SK-N-SH (cell line): ENCODE measurements at regions not wholly inside any gene's neighbourhood (a gene's known extent, or its start where the extent isn't known, plus 50 kb on each side); places are given as distances from the start of the nearest gene placed in this dataset.

Experiments
- CTCF ChIA-PET: fragments of 300-600, 350-600 bp; formaldehyde crosslinking; extraction: SDS; loops from one replicate; lab custom pipeline; 2021; lab: Yijun Ruan, JAX
- POLR2A ChIA-PET: fragments of 350-600 bp; sonication (Branson Sonifier 250); formaldehyde crosslinking; extraction: SDS; loops from one replicate; lab custom pipeline; 2020; ENCODE audit warnings: antibody characterized with exemption, inconsistent platforms; lab: Yijun Ruan, JAX
- DNase-seq: peaks from one replicate; pipeline ENCODE4 v3.0.0; 2012
- H2AFZ ChIP-seq: fragments of 200-600 bp; sonication (generic); 2 replicates; pipeline ENCODE4 v1.8.1; 2016; ENCODE audit warnings: antibody characterized with exemption, mild to moderate bottlenecking, low read depth
- H3F3A ChIP-seq: fragments of 200-600 bp; sonication (generic); replicated peaks from 2 replicates; pipeline ENCODE3; 2016; ENCODE audit warnings: antibody characterized with exemption, mild to moderate bottlenecking; ENCODE audit not compliant: insufficient read depth
- H3K27ac ChIP-seq, 2 experiments: fragments of 200-500 bp in 1 of 2; fragments of 200-600 bp in 1 of 2; sonication (Bioruptor generic) in 1 of 2; sonication (generic), shearing (Covaris generic) in 1 of 2; 2 replicates each; pipeline versions ENCODE4 v1.5.1 to v1.6.1; 2014 to 2016; ENCODE audit warnings: low read depth in 2 of 2, inconsistent platforms in 1 of 2, low read length in 1 of 2, mild to moderate bottlenecking in 1 of 2, mixed read lengths in 1 of 2
- H3K27me3 ChIP-seq: fragments of 200-600 bp; sonication (generic), shearing (Covaris generic); 2 replicates; pipeline ENCODE4 v1.6.1; 2016; ENCODE audit warnings: mixed run types; ENCODE audit not compliant: insufficient read depth
- H3K36me3 ChIP-seq, 2 experiments: fragments of 200-500 bp in 1 of 2; fragments of 200-600 bp in 1 of 2; sonication (Bioruptor generic) in 1 of 2; sonication (generic) in 1 of 2; replicated peaks in 1 of 2; 2 replicates each; pipeline versions ENCODE3 to v1.5.1; 2014 to 2016; ENCODE audit warnings: low read length in 1 of 2, mild to moderate bottlenecking in 1 of 2; ENCODE audit not compliant: insufficient read depth in 2 of 2, control insufficient read depth in 1 of 2
- H3K4me1 ChIP-seq, 2 experiments: fragments of 200-500 bp in 1 of 2; fragments of 200-600 bp in 1 of 2; sonication (Bioruptor generic) in 1 of 2; sonication (generic), shearing (Covaris generic) in 1 of 2; 2 replicates each; pipeline versions ENCODE4 v1.5.1 to v1.6.1; 2014 to 2016; ENCODE audit warnings: low read depth in 1 of 2, low read length in 1 of 2, mixed run types in 1 of 2; ENCODE audit not compliant: insufficient read depth in 2 of 2, control insufficient read depth in 1 of 2
- H3K4me2 ChIP-seq: fragments of 200-600 bp; sonication (generic), shearing (Covaris generic); 2 replicates; pipeline ENCODE4 v1.6.1; 2017; ENCODE audit warnings: mixed run types
- H3K4me3 ChIP-seq, 2 experiments: fragments of 200-500 bp in 1 of 2; fragments of 200-600 bp in 1 of 2; sonication (Bioruptor generic) in 1 of 2; sonication (generic), shearing (Covaris generic) in 1 of 2; 2 replicates each; pipeline versions ENCODE4 v1.5.1 to v1.8.1; 2014 to 2016; ENCODE audit warnings: low read depth in 2 of 2, inconsistent platforms in 1 of 2, low read length in 1 of 2, mild to moderate bottlenecking in 1 of 2, mixed read lengths in 1 of 2, moderate library complexity in 1 of 2
- H3K79me2 ChIP-seq: fragments of 200-600 bp; sonication (generic); 2 replicates; pipeline ENCODE4 v1.8.1; 2017; ENCODE audit warnings: mild to moderate bottlenecking; ENCODE audit not compliant: insufficient read depth
- H3K9ac ChIP-seq: fragments of 200-600 bp; sonication (generic); 2 replicates; pipeline ENCODE4 v1.6.1; 2017; ENCODE audit warnings: mixed run types
- H3K9me2 ChIP-seq: fragments of 200-600 bp; sonication (generic); 2 replicates; pipeline ENCODE4 v1.6.1; 2017; ENCODE audit warnings: mixed run types
- H3K9me3 ChIP-seq: fragments of 200-600 bp; sonication (generic); 2 replicates; pipeline ENCODE4 v1.6.1; 2017; ENCODE audit warnings: mixed run types, mild to moderate bottlenecking, moderate library complexity
- H4K20me1 ChIP-seq: fragments of 200-600 bp; sonication (generic); 2 replicates; pipeline ENCODE4 v1.6.1; 2017; ENCODE audit warnings: mild to moderate bottlenecking, mixed run types; ENCODE audit not compliant: insufficient read depth
- CHD2 ChIP-seq: fragments of 150-350 bp; IDR thresholded peaks from 2 replicates; pipeline ENCODE4 v1.6.1; 2018; ENCODE audit warnings: low read length; ENCODE audit not compliant: partially characterized antibody
- EP300 ChIP-seq, 2 experiments: IDR thresholded peaks; 2 replicates each; pipeline versions ENCODE4 v1.4.0 to v1.6.1; 2012; ENCODE audit warnings: borderline replicate concordance in 1 of 2, low read depth in 1 of 2, low read length in 1 of 2
- FOSL2 ChIP-seq: IDR thresholded peaks from 2 replicates; pipeline ENCODE4 v1.4.0; 2012; ENCODE audit warnings: low read depth, mild to moderate bottlenecking, moderate library complexity, borderline replicate concordance
- FOXJ3 ChIP-seq: sonication (generic); formaldehyde crosslinking; IDR thresholded peaks from 2 replicates; pipeline ENCODE4 v1.5.1; 2020; ENCODE audit warnings: mild to moderate bottlenecking, missing genetic modification reagents
- GABPA ChIP-seq: IDR thresholded peaks from 2 replicates; pipeline ENCODE4 v1.4.0; 2012; ENCODE audit warnings: low read depth, mild to moderate bottlenecking
- GATA2 ChIP-seq: sonication (generic); formaldehyde crosslinking; IDR thresholded peaks from 2 replicates; pipeline ENCODE4 v1.5.0; 2020; ENCODE audit warnings: mild to moderate bottlenecking, missing genetic modification reagents
- IRF3 ChIP-seq: fragments of 150-350 bp; IDR thresholded peaks from 2 replicates; pipeline ENCODE4 v1.6.1; 2016; ENCODE audit warnings: mild to moderate bottlenecking, low read depth, low read length
- JUND ChIP-seq: IDR thresholded peaks from 2 replicates; pipeline ENCODE4 v1.4.0; 2012
- MEF2A ChIP-seq: IDR thresholded peaks from 2 replicates; pipeline ENCODE4 v1.4.0; 2012; ENCODE audit warnings: low read depth, borderline replicate concordance
- MXI1 ChIP-seq: IDR thresholded peaks from 2 replicates; pipeline ENCODE4 v1.6.1; 2012; ENCODE audit warnings: mild to moderate bottlenecking, low read depth, low read length, improper control_type of control experiment
- PBX3 ChIP-seq: IDR thresholded peaks from 2 replicates; pipeline ENCODE4; 2012
- RAD21 ChIP-seq: IDR thresholded peaks from 2 replicates; pipeline ENCODE4 v1.6.1; 2012; ENCODE audit warnings: mild to moderate bottlenecking, low read length
- RCOR1 ChIP-seq: fragments of 150-350 bp; IDR thresholded peaks from 2 replicates; pipeline ENCODE4 v1.6.1; 2017; ENCODE audit warnings: antibody characterized with exemption, low read length
- RXRA ChIP-seq: IDR thresholded peaks from 2 replicates; pipeline ENCODE4 v1.4.0; 2012; ENCODE audit warnings: low read depth, mild to moderate bottlenecking, borderline replicate concordance
- SIN3A ChIP-seq: IDR thresholded peaks from 2 replicates; pipeline ENCODE4 v1.6.1; 2012; ENCODE audit warnings: low read depth, mild to moderate bottlenecking, low read length, moderate library complexity, borderline replicate concordance
- SMC3 ChIP-seq: IDR thresholded peaks from 2 replicates; pipeline ENCODE4 v1.6.1; 2012; ENCODE audit warnings: low read depth, low read length, improper control_type of control experiment
- TCF12 ChIP-seq: IDR thresholded peaks from 2 replicates; pipeline ENCODE4 v1.4.0; 2012
- TEAD4 ChIP-seq: IDR thresholded peaks from 2 replicates; pipeline ENCODE4 v1.4.0; 2012; ENCODE audit warnings: mild to moderate bottlenecking, borderline replicate concordance; ENCODE audit not compliant: insufficient read depth
- YY1 ChIP-seq: IDR thresholded peaks from 2 replicates; pipeline ENCODE4 v1.4.0; 2012; ENCODE audit warnings: low read depth, mild to moderate bottlenecking
- WGBS: methylation state at CpG from one replicate; pipeline ENCODE4 v1.1.6; 2017; ENCODE audit warnings: low lambda C conversion rate; 5-methylcytosine and 5-hydroxymethylcytosine counted together
- TF ChIP-seq, protein P1 (sequence below): IDR thresholded peaks from 2 replicates; pipeline ENCODE4 v1.4.0; 2012; ENCODE audit warnings: low read depth, borderline replicate concordance
- TF ChIP-seq, protein P2 (sequence below): IDR thresholded peaks from 2 replicates; pipeline ENCODE4 v1.4.0; 2012; ENCODE audit warnings: low read depth
- TF ChIP-seq, protein P3 (sequence below): IDR thresholded peaks from 2 replicates; pipeline ENCODE4 v1.4.0; 2012; ENCODE audit warnings: low read depth, borderline replicate concordance

DNA sequence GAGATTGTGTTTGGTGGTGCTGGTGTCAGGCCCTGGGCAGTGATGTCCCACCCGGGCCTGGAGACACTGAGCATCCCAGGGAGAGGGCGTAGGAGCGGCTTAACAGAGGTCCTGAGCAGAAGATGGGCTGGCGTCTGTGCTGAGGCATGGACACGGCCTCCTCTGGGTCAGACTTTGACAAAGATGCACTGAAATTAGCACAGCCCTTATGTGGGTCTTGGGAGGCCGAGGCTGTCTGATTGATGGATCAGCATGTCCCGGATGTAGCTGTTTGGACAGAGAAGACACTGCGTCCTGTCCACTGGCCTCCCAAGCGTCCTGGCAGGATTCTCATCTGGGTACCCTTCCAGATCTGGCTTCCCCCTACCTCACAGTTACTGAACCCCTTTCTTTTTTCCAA, 159.4 kb downstream of the ANKRD30B start:
- no peak overlapping the region for H3K9ac ChIP-seq
- TF ChIP-seq, protein P1, sequence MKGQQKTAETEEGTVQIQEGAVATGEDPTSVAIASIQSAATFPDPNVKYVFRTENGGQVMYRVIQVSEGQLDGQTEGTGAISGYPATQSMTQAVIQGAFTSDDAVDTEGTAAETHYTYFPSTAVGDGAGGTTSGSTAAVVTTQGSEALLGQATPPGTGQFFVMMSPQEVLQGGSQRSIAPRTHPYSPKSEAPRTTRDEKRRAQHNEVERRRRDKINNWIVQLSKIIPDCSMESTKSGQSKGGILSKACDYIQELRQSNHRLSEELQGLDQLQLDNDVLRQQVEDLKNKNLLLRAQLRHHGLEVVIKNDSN, result no peak
- TF ChIP-seq EP300 (IDR thresholded peaks at IDR 0.05; ENCODE audit: borderline replicate concordance in 1 of 2, low read depth in 1 of 2, low read length in 1 of 2) (no peak), TCF12 (no peak)
- H3K79me2 ChIP-seq, result no peaks in the 10 kb centered on the region
- H3K4me2 ChIP-seq, result no peak overlapping the region
- DNase-seq, result no peak
- no peak overlapping the region for H3K27ac ChIP-seq
- ChIA-PET CTCF (no interaction called here), POLR2A (no interaction called here)
- WGBS, result 4% methylated on average over 4 of the region's 9 CpGs
- no peaks in the 10 kb centered on the region for H3K36me3 ChIP-seq
- H3K4me3 ChIP-seq, result no peak overlapping the region
- H3K9me3 ChIP-seq, result no peaks in the 10 kb centered on the region
- H3F3A ChIP-seq, result no peaks in the 10 kb centered on the region
- H2AFZ ChIP-seq, result no peak overlapping the region
- no peaks in the 10 kb centered on the region for H3K4me1 ChIP-seq
- H3K9me2 ChIP-seq, result no peaks in the 10 kb centered on the region
- no peaks in the 10 kb centered on the region for H4K20me1 ChIP-seq
- no peaks in the 10 kb centered on the region; the same call in 1 of the 2 replicates for H3K27me3 ChIP-seq

DNA sequence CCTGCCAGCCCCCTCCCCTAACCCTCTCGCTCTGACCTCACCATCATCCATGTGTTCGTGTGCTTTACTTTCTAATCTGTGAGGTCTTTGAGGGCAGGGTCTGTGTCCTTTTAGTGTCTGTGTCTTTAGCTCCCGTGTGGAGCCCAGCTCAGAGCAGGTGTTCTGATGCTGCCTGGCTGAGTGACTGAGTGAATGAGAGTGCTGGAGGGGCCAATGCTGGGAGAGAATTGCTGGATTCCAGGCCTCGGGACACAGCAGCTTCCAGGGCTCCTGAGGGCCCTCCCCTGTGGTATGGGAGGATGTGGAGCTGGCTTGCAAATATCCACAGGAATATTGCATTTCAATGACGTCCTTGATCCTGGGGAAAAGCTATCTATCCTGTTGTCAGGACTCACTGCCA, 160.6 kb downstream of the ANKRD30B start:
- POLR2A ChIA-PET, result no interaction called here

DNA sequence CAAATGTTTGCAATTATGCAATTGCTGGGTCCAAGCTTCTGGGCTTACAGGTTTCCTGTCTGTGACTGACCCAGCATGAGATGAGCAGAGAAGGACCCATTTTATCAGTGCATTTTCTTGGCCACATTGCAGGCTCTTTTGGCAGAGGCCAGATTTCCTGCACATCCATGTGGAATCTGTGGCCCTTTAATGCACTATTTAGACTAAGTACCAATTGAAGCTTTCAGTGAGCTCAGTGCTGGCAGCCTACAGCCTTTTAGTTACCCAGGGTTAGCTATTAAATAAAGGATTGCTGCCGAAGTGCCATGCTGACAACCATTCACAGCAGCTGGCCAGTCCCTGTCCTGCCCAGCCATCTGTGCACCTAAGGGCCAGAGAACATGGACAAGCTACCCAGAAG, 165.0 kb downstream of the ANKRD30B start:
- H3K9me2 ChIP-seq, result no peaks in the 10 kb centered on the region
- H4K20me1 ChIP-seq, result no peaks in the 10 kb centered on the region
- no peaks in the 10 kb centered on the region for H3K4me1 ChIP-seq
- no peaks in the 10 kb centered on the region for H3K36me3 ChIP-seq
- H3F3A ChIP-seq, result no peaks in the 10 kb centered on the region
- no peak overlapping the region for H3K4me2 ChIP-seq
- H3K27ac ChIP-seq, result no peak overlapping the region
- H2AFZ ChIP-seq, result no peak overlapping the region
- no peak overlapping the region for H3K9ac ChIP-seq
- ChIA-PET CTCF (no interaction called here), POLR2A (no interaction called here)
- H3K9me3 ChIP-seq, result no peaks in the 10 kb centered on the region
- no peaks in the 10 kb centered on the region for H3K79me2 ChIP-seq
- 10% methylated on average over 1 of the region's 1 CpG for WGBS
- H3K4me3 ChIP-seq, result no peak overlapping the region
- H3K27me3 ChIP-seq, result no peaks in the 10 kb centered on the region; the same call in 1 of the 2 replicates
- DNase-seq, result no peak
- TF ChIP-seq EP300 (IDR thresholded peaks at IDR 0.05; ENCODE audit: borderline replicate concordance in 1 of 2, low read depth in 1 of 2, low read length in 1 of 2) (no peak), MXI1 (no peak), RAD21 (no peak), IRF3 (no peak), CHD2 (no peak), TEAD4 (no peak), PBX3 (no peak), YY1 (no peak), JUND (no peak), GABPA (no peak)
- TF ChIP-seq, protein P2, sequence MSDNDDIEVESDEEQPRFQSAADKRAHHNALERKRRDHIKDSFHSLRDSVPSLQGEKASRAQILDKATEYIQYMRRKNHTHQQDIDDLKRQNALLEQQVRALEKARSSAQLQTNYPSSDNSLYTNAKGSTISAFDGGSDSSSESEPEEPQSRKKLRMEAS, result no peak
- TF ChIP-seq, protein P1, result no peak
- TF ChIP-seq, protein P3, sequence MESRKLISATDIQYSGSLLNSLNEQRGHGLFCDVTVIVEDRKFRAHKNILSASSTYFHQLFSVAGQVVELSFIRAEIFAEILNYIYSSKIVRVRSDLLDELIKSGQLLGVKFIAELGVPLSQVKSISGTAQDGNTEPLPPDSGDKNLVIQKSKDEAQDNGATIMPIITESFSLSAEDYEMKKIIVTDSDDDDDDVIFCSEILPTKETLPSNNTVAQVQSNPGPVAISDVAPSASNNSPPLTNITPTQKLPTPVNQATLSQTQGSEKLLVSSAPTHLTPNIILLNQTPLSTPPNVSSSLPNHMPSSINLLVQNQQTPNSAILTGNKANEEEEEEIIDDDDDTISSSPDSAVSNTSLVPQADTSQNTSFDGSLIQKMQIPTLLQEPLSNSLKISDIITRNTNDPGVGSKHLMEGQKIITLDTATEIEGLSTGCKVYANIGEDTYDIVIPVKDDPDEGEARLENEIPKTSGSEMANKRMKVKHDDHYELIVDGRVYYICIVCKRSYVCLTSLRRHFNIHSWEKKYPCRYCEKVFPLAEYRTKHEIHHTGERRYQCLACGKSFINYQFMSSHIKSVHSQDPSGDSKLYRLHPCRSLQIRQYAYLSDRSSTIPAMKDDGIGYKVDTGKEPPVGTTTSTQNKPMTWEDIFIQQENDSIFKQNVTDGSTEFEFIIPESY, result no peak

More for the DNA sequence above, 160.6 kb downstream of the ANKRD30B start:
- no peak overlapping the region for H3K4me2 ChIP-seq
- H3K36me3 ChIP-seq, result no peaks in the 10 kb centered on the region
- no peaks in the 10 kb centered on the region for H3K9me3 ChIP-seq
- CTCF ChIA-PET, result no interaction called here
- no peak overlapping the region for H3K4me3 ChIP-seq
- H3K9ac ChIP-seq, result no peak overlapping the region
- H2AFZ ChIP-seq, result no peak overlapping the region
- DNase-seq, result no peak
- no peaks in the 10 kb centered on the region for H3K9me2 ChIP-seq
- no peaks in the 10 kb centered on the region for H3K4me1 ChIP-seq
- no peaks in the 10 kb centered on the region for H3F3A ChIP-seq
- no peaks in the 10 kb centered on the region; the same call in 1 of the 2 replicates for H3K27me3 ChIP-seq
- no peak overlapping the region for H3K27ac ChIP-seq
- no peaks in the 10 kb centered on the region for H4K20me1 ChIP-seq
- TF ChIP-seq RXRA (no peak), RCOR1 (no peak), GATA2 (CRISPR knock-in tag) (no peak), FOXJ3 (CRISPR knock-in tag) (no peak), FOSL2 (no peak), MEF2A (no peak), SMC3 (no peak), SIN3A (no peak)
- no peaks in the 10 kb centered on the region for H3K79me2 ChIP-seq
- WGBS, result 0% methylated on average over 5 of the region's 5 CpGs
